Mesodermal cell (in vitro differentiated cells): ENCODE measurements at regions not wholly inside any gene's neighbourhood (a gene's known extent, or its start where the extent isn't known, plus 50 kb on each side); places are given as distances from the start of the nearest gene placed in this dataset.

ENCODE experiments used
- H3K27ac ChIP-seq: 2 replicates; pipeline ENCODE4 v1.7.0; 2013; ENCODE audit warnings: mild to moderate bottlenecking, low read depth, low read length, moderate library complexity; ENCODE audit not compliant: severe bottlenecking
- H3K36me3 ChIP-seq: 2 replicates; pipeline ENCODE4 v1.7.1; 2013; ENCODE audit warnings: mild to moderate bottlenecking, low read length, moderate library complexity; ENCODE audit not compliant: control insufficient read depth, insufficient read depth
- H3K4me1 ChIP-seq: one replicate; pipeline ENCODE4 v1.7.1; 2013; ENCODE audit warnings: mild to moderate bottlenecking, low read length; ENCODE audit not compliant: insufficient read depth, control insufficient read depth, poor library complexity, severe bottlenecking
- H3K4me3 ChIP-seq: 2 replicates; pipeline ENCODE4 v1.7.0; 2013; ENCODE audit warnings: low read length, control low read depth, mild to moderate bottlenecking; ENCODE audit not compliant: insufficient read depth, poor library complexity, severe bottlenecking; ENCODE audit errors: extremely low read depth
- H3K9me3 ChIP-seq: 2 replicates; pipeline ENCODE4 v1.7.1; 2013; ENCODE audit warnings: mild to moderate bottlenecking, low read length, moderate library complexity; ENCODE audit not compliant: control insufficient read depth
- WGBS, 2 experiments: methylation state at CpG; one replicate each; pipeline ENCODE4 v1.1.5; 2013; ENCODE audit warnings: missing lambda C conversion rate in 2 of 2; ENCODE audit not compliant: insufficient coverage in 2 of 2; 5-methylcytosine and 5-hydroxymethylcytosine counted together

DNA sequence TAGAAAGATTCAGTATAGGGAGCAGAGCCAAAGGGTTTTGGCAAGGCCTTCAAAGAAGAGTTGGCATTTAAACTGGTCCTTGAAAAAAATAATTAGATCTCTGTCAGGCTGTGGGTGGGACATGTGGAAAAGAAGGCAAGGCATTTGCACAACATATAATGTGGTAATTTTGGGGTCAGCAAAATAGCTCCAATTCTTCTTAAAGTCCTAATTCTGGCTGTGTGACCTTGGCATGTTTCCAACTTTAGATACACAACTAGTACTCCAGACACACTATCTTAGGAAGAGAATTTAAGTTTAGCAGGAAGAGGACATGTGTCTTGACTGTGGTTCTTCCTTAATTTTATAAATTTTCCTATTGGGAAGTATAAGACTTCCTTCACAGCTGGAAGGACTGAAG is 206.3 kb downstream of the PCDH17 start:
- H3K4me3 ChIP-seq = no peak overlapping the region
- no peaks in the 10 kb centered on the region for H3K9me3 ChIP-seq
- no peaks in the 10 kb centered on the region for H3K36me3 ChIP-seq
- no peak overlapping the region for H3K27ac ChIP-seq
- H3K4me1 ChIP-seq = no peaks in the 10 kb centered on the region

DNA sequence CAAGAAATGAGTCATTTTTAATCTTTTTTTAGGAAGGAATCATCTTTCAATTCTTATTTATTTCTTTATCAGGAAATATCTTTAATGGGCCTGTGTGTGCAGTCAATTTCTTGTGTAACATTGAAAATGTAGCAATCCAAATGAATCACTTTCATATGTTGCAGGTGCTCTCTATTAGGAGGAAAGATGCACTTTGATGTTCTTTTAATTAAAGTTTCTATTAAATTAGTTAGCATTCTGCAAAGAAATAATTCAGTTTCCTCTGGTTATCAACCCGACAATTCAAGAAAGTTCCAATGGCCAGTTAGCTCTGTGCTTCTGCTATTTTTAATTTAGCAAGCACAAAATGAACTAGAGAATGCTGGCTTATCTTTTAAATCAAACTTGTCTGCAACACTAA is 212.0 kb downstream of the PCDH17 start:
- no peak overlapping the region for H3K27ac ChIP-seq
- H3K4me3 ChIP-seq = no peak overlapping the region
- peaks cover 12% of the 10 kb centered on the region for H3K9me3 ChIP-seq
- no peaks in the 10 kb centered on the region for H3K4me1 ChIP-seq
- WGBS, 2 experiments = 100% methylated on average over 1 of the region's 1 CpG; no CpG with 5 or more reads in 1 of the 2 experiments
- no peaks in the 10 kb centered on the region for H3K36me3 ChIP-seq

DNA sequence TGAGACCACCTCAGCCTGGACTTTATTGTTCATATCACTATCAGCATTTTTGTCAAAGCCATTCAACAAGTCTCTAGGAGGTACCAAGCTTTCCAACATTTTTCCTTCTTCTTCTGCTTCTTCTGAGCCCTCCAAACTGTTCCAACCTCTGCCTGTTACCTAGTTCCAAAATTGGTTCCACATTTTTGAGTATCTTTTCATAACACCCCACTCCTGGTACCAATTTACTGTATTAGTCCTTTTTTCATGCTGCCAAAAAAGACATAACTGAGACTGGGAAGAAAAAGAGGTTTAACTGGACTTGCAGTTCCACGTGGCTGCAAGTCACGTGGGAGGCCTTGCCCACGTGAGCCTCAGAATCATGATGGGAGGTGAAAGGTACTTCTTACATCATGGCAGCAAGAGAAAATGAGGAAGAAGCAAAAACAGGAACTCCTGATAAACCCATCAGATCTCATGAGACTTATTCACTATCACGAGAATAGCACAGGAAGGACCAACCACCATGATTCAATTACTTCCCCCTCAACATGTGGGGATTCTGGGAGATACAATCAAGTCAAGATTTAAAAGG is 215.1 kb downstream of the PCDH17 start:
- Histone ChIP-seq H3K36me3 (no peaks in the 10 kb centered on the region), H3K4me3 (no peak overlapping the region), H3K4me1 (no peaks in the 10 kb centered on the region), H3K27ac (no peak overlapping the region), H3K9me3 (peaks cover 12% of the 10 kb centered on the region)
- 92 to 95% methylated on average over 2 to 3 of the region's 4 CpGs for WGBS, 2 experiments

DNA sequence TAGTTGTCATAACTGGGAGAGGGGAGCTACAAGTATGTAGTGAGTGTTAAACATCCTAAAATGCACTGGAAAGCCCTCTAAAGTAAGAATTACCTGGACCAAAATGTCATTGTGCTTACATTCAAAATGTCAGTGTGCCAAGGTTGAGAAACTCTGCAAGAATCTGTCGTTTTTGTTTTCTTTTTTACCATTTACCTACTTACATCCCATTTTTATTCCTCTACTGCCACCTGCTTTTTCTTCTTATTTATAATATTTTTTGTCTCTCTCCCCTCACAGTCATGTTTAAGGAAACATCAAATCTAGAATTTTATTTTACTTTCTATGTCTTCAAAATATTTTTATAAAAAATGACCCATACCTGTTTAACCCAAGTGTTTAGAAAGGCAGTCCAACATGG is 226.4 kb downstream of the PCDH17 start:
- no peak overlapping the region for H3K27ac ChIP-seq
- 33% methylated on average over 1 of the region's 1 CpG for WGBS, 2 experiments

DNA sequence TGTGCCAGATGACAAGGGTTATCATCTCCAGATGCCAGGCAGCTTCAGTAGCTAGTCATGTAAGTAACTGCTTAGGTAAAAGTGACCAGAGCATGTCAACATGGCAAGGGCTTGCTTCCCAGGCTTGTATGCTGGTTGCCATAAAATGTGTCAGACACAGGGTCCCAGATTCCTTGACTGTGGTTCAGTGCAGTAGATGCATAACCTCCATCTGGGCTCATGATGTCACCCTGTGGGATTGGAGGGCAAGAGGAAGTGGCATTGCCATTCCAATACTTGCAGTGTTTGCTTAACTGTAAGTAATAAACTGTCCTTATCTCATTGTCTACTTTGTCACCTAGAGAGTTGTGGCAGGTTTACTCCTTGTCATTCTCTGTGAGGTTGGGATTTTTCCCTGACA is 226.8 kb downstream of the PCDH17 start:
- Histone ChIP-seq H3K36me3 (no peaks in the 10 kb centered on the region), H3K4me3 (no peak overlapping the region), H3K27ac (no peak overlapping the region), H3K4me1 (no peaks in the 10 kb centered on the region), H3K9me3 (no peaks in the 10 kb centered on the region)

More for the DNA sequence above, 226.4 kb downstream of the PCDH17 start:
- Histone ChIP-seq H3K9me3 (no peaks in the 10 kb centered on the region), H3K36me3 (no peaks in the 10 kb centered on the region), H3K4me3 (no peak overlapping the region), H3K4me1 (no peaks in the 10 kb centered on the region)

DNA sequence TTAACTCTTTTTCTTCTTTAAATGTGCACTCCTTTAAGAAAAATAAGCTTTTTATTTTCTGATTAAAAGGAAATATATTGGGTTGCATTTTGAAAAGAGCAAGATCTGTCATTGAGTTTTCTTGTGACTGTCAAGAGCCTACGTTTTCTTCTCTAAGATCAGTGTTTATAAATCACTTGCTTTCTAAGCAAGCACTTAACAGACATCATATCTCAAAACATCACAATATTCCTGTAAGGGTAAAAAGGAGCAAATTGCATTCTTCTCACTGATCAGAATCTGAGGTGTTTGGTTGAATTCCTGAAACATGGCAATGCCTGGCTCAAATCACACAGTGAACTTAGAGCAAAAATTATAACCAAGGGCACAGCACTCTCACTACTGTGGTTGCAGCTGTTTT is 231.3 kb downstream of the PCDH17 start:
- WGBS, 2 experiments = no CpG with 5 or more reads among the region's 1 CpG
- peaks cover 13% of the 10 kb centered on the region for H3K9me3 ChIP-seq
- no peak overlapping the region for H3K27ac ChIP-seq
- H3K4me3 ChIP-seq = no peak overlapping the region
- H3K36me3 ChIP-seq = no peaks in the 10 kb centered on the region
- no peaks in the 10 kb centered on the region for H3K4me1 ChIP-seq

DNA sequence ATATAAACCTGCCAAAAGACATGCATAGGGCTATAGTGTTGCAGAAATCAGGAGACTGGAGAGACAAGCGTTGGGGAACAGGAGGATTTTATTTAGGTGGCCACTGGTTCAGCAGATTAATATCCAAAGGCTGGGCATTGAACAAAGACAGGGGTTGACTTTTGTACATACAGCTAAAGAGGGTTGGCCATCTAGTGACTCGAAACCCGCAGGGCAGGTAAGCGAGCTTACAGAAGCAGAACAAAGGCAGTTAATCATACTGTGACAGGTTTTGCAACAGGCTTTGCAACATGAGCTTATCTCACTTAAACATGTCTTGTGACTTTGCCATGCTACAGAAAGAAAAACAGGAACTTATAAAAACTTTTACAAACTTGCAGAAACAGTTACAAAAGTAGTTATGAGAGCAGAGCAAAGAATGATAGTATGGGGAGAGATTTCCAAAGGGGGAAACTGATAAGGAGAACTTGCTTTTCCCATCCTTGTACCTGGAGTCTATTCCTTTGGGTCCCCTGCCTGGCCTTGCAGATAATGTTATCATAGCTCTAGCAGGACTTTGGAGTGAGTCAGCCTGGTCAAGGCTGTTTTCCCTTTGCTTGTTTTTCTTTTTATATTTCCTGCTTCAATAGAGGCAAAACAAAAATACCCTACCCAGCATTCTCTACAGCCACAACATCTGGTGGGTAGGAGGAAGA is 234.2 kb downstream of the PCDH17 start:
- Histone ChIP-seq H3K36me3 (no peaks in the 10 kb centered on the region), H3K4me1 (no peaks in the 10 kb centered on the region), H3K4me3 (no peak overlapping the region), H3K9me3 (peaks cover 17% of the 10 kb centered on the region), H3K27ac (no peak overlapping the region)
- WGBS, 2 experiments = 89% methylated on average over 1 to 4 of the region's 4 CpGs

DNA sequence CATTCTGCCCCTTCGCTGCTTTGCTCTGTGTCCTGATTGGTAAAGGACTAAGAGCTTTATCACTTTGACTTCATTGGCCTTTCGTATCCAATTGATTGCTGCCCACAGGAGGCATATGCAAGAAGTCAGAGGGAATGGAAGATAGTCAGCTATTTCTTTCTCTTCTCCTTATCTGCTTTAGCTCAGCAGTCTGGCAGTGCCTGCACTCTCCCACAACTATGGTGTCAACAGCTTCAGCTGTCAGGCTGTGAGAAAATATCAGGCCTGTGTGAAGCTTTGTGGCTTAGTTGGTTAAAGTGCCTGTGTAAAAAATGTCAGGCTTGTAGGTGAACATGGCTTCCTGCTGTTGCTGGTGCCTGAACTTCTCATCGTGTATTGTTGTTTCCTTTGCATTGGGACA is 243.0 kb downstream of the PCDH17 start:
- Histone ChIP-seq H3K27ac (no peak overlapping the region), H3K36me3 (no peaks in the 10 kb centered on the region), H3K4me3 (no peak overlapping the region), H3K4me1 (no peaks in the 10 kb centered on the region), H3K9me3 (no peaks in the 10 kb centered on the region)
- 88% methylated on average over 2 of the region's 3 CpGs; no CpG with 5 or more reads in 1 of the 2 experiments for WGBS, 2 experiments

DNA sequence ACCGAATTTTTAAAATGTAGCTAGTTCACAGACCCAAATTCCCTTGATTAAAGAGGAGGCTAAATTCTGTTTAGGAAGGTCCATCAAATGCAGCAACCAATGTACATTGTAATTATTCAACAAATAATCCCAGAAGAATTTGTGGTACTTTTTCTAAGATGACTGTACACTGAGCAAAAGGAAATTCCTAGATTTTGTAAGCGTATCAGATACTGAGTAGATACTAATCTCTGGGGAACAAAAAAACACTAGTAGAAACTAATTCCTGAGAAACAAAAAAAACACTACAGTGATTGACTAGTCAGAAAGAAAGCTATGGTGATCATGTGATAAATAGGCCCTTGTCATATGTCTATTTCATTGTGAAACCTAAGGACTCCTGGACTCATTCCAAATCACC is 246.1 kb downstream of the PCDH17 start:
- H3K4me1 ChIP-seq = no peaks in the 10 kb centered on the region
- WGBS, 2 experiments = 80% methylated on average over 1 of the region's 2 CpGs; no CpG with 5 or more reads in 1 of the 2 experiments
- no peaks in the 10 kb centered on the region for H3K9me3 ChIP-seq
- H3K36me3 ChIP-seq = no peaks in the 10 kb centered on the region
- no peak overlapping the region for H3K4me3 ChIP-seq
- H3K27ac ChIP-seq = no peak overlapping the region

DNA sequence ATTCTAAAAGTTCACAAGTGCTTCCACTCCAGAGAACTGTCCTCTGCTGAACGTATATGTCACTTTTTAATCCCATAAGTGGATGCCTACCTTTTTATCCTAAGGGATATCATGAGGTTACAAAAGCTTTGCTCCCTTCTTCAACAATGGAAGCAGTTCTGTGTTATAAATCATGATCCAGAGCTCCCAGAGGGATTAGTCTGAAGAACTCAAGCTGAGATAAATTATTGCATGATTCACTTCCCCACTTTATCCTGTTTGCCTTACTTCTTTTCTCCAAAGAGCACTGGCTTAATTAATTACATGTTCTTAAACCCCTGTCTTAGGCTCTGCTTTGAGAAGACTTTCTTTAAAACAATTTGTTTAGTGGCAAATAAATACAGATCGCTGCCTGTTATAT is 246.7 kb downstream of the PCDH17 start:
- Histone ChIP-seq H3K4me3 (no peak overlapping the region), H3K9me3 (no peaks in the 10 kb centered on the region), H3K27ac (no peak overlapping the region), H3K4me1 (no peaks in the 10 kb centered on the region), H3K36me3 (no peaks in the 10 kb centered on the region)
- WGBS, 2 experiments = 67 to 93% methylated on average over 1 to 2 of the region's 2 CpGs

DNA sequence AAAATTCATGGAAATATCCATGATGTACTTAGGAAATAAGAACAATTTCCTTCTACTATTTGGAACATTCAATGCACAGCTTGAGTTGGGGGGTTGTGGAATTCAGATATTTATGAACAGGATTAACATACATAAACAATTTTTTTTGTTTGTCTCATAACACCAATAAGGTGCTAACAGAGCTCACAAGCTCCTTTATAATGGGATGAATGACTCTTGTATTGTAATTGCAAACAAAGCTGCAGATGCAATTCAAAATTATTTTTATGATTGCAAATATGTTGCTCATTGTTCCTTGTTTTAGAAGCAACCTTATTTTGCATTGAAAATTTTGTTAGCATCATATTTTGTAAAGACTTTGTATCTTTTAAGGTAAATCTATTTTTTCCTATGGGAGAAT is 265.7 kb downstream of the PCDH17 start:
- no peaks in the 10 kb centered on the region for H3K9me3 ChIP-seq
- H3K36me3 ChIP-seq = no peaks in the 10 kb centered on the region
- no peak overlapping the region for H3K4me3 ChIP-seq
- no peaks in the 10 kb centered on the region for H3K4me1 ChIP-seq
- no peak overlapping the region for H3K27ac ChIP-seq
